ENCODE measurements at regions not wholly inside any gene's neighbourhood (a gene's known extent, or its start where the extent isn't known, plus 50 kb on each side); places are given as distances from the start of the nearest gene placed in this dataset.

DNA sequence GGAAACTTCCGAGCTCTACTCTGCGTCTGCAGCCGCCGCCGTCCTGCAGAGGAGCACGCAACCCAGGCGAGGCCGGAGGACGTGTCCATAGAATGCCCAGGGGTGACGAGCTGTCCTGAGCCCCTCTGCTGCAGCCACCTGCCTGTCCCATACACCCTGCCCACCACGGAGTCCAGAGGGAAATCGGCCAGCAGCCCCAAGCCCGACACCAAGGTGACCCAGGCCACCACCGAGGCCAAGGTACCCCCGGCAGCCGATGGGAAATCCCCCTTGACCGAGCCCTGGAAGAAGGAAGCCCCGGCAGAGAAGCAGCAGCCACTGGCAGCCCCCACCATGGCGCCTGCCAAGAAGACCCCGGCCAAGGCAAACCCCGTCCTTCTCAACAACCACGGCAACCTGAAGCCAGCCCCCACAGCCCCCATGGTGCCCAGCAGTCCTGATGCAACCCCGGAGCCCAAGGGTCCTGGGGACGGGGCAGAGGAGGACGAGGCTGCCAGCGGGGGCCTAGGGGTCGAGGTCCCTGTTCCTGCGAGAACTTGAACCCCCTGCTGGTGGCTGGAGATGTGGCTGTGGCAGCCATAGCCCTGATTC, 128.7 kb upstream of the C14orf180 start:
- DNase-seq (ENCODE audit: low read depth), result no peak

DNA sequence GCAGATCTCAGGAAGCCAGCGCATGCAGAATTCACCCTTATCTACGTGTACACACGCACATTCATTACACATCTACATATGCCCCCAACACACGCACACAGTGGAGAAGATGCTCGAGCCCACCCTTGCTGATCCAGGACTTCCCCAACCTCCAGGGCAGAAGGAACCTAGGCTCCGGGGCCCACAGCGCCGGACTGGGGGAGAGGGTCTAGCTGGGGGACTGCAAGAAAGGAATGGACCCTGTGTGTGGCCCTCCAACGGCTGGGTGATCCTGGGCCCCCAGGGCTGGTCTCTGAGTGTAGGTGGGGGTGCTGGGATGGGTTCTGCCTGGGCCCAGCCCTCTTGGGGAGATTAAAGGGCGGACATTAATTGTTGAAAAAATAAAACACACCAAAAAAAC, 128.1 kb upstream of the C14orf180 start:
- no peak for DNase-seq (ENCODE audit: low read depth)

DNA sequence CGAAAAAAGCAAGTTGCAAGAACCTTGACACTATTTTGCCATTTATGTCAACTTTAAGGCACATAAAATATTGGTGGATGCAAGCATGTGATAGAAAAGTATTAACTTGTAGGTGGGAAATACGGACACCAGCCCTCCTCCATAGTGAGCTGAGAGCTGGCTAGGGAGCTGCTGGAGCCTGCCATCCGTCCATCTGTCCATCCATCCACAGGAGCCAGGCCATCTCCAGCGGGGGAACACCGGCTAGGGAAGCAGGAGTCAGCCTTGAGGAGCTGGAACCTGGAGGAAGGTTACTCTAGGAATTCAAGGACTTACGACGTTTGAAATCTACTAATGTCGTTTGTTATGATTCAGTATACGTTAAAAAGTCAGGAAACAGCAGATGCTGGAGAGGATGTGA, 120.7 kb upstream of the C14orf180 start:
- DNase-seq (ENCODE audit: low read depth), result no peak

DNA sequence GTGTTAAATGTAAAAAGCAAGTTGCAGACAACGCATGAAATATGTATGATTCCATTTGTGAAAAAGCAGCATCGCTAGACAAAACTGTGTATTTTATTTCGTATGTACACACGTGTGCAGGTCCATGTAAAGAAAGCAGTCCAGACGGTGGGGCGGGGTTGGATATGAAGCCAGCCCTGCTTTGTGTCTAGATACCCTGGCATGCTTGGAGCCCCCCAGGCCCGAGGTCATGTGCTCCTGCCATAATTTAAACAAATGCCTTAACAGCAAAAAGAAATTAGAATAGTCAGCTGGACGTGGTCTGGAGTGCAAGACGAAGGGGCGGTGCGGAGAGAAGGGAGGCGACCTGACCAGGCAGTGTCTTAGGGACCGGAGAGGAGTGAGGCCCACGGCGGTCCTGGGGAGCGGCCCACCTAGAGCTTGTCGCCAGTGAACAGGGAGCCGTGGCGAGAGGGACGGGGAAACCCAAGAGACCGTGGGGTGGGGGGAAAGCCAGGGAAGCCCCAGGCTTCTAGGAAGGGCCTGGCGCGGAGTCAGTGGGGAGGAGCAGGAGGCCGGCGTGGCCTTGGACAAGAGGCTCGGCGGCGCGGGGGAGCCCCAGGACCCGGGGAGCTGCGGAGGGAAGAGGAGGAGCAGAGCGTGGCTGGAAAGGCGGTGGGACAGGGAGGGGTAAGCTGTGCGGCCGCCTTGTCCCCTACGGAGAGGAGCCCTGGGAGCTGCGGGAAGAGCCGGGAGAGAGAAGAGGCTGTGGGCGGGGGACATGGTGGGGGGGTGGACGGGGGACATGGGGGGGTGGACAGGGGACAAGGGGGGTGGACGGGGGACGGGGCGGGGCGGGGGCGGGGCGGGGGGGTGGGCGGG, 118.5 kb upstream of the C14orf180 start:
- DNase-seq (ENCODE audit: low read depth), result no peak

DNA sequence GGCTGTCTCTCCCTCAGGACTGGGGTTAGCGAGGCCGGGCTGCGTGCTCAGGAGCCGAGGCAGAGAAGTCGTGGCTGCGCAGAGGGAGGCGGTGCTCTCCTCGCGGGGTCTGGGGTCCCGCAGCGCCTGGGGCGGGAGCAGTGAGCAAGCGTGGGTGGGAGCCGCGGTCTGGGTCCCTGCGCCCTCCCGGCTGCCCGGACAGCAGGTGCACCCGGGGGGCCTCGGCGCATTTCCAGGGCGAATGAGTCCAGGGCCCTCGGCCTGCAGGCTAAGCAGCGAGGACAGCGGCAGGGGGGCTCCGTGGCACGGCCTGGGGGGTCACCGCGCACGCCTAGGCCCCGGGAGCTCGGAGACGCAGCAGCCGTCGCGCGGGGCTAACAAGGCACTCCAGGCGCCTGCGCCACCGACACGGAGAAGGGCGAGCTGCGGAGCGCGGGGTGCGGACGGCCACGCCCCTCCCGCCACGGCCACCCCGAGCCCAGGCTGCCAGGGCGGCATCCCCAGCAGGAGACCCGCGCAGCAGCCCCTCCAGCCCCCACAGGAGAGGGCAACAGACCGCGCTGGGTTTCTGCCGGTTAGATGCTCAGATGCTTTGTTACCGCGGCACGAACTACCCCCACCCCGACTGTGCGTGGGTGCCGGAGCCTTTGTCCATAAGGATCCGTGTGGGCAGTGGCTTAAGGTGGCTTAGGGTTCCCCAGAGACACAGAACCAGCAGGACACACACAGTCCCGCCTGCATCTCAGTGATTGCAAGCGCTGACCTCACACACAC, 117.7 kb upstream of the C14orf180 start:
- no peak for DNase-seq (ENCODE audit: low read depth)

DNA sequence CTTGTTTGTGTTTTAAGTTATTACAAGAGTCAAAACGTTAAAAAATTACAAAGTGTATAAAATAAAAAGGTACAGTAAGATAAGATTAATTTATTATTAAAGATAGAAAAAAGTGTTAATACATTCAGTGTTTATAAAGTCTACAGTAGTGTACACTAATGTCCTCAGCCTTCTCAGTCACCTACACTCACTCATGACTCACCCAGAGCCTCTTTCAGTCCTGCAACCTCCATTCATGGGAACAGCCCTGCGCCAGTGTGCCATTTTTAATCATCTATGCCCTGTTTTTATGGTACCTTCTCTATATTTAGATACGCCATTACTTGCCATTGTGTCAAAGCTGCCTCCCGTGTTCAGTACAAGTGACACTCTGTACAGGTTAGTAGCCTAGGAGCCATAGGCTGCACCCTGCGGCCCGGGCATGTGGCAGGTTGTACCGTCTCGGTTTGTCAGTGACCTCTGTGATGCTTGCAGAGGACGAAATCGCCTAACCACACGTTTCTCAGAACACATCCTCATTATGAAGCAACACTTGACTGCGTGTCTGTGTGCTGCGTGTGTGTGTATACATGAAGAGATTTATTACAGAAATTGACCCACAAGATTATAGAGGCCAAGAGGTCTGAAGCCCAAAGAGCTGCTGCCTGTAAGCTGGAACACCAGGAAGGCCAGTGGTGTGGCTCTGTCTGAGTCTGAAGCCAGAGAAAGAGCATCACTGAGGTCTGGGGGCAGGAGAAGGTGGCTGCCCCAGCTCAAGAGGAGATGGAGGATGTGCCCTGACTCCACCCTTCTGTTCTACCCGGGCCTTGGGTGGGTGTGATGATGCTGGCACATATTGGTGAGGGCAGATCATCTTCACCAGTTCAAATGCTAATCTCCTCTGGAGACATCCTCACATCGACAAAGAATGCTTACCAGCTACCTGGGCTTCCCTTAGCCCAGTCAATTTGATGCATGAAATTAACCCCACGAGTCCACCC, 116.6 kb upstream of the C14orf180 start:
- DNase-seq (ENCODE audit: low read depth), result no peak

DNA sequence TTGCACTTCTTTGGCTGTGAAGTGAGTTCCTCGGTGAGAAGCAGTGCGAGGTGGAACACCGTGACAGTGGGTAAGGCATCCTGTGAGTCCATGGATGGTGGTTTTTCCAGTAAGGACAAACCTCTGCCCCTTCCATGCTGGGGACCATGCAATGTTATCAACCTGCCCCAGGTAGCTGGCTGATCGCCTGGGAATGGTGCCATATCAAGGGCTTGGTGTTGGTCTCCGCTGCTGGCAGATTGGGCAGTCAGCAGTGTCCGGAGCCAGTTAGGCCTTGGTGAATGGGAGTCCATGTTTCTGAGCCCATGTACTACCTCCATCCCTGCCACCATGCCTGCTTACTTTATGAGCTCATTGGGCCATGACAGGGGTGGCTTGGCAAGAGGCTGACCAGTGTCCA, 114.7 kb upstream of the C14orf180 start:
- DNase-seq (ENCODE audit: low read depth), result no peak

DNA sequence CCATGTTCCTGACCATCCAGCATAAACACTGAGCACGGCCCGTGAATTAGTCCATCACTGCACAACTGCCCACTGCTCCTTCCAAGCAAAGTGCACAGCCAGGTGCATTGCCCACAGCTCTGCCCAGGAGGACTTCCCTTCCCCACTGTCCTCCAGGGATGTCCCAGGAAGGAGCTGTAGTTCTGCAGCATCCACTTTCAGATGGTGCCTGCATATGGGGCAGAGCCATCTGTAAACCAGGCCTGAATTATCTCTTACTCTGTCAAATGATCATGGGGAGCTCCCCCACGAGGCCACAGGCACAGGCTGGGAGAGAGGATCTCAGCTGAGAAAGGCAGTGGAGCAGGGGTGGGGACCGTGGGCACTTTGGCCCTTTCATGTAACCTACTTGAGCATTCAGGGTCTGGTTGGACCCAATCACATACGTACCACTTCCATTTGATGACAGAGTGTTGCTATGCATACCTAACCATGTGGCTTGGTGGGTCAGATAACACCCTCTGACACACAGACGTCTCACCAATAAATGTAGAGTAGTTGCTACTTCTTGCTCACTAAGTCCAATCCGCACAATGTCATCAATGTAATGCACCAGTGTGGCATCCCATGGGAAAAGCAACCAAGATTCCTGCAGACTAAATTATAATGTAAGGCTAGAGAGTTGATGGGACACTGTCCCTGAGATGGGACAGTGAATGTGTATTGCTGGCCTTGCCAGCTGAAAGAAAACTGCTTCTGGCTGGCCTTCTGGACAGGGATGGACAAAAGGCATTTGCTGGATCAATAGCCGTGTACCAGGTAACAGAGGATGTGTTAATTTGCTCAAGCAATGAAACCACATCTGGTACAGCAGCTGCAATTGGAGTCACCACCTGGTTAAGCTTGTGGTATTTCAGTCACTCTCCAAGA, 113.8 kb upstream of the C14orf180 start:
- no peak for DNase-seq (ENCODE audit: low read depth)

DNA sequence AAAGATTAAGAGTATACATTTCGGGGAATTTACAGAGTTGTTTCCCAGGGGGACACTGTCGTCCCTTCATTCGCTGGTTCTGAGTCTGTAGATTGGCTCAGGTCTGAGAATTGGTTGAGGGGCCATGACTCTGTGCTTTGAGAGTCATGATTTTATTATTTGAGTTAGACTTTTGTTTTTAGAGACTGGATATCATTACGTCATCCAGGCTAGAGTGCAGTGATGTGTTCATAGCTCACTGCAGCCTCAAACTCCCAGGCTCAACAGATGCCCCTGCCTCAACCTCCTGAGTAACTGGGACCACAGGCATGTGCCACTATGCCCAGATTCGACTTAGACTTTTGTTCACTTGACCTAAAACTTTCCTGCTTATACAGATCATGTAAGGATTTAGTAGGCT, 112.3 kb upstream of the C14orf180 start:
- no peak for DNase-seq (ENCODE audit: low read depth)

DNA sequence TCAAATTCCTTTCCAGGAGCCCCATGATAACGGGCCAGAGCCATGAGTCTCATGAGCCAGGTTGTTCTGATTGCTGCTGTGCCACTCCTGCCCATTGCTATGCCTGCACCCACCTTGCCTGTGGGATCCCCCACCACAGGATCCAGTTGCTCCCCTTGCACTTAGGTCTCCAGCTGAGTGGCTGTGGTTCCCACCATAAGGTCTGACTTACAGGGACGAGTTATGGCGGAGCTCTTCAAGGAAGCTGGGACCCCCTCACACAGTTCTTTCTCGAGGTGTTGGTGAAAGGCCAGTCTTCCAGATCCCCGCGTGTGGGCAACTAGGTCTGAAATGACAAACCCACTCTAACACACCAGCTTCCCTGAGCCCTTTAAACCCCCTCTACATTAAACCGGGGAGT, 111.9 kb upstream of the C14orf180 start:
- DNase-seq (ENCODE audit: low read depth), result no peak

DNA sequence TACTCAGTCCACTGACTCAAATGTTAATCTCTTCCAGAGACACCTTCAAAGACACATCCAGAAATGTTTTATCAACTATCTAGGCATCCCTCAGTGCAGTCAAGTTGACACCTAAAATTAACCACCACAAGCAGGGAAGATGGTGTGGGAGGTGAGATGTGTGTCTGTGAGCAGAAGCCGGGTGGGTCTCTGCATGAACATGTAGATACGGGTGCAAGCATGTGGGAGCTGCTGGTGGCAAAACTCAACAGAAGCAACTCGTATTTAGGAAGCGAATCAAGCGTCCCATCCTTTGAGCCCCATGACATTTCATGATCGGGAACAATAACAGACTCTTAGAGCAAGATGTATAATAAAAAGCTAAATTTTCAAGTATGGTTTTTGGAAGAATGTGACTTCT, 110.0 kb upstream of the C14orf180 start:
- no peak for DNase-seq (ENCODE audit: low read depth)

DNA sequence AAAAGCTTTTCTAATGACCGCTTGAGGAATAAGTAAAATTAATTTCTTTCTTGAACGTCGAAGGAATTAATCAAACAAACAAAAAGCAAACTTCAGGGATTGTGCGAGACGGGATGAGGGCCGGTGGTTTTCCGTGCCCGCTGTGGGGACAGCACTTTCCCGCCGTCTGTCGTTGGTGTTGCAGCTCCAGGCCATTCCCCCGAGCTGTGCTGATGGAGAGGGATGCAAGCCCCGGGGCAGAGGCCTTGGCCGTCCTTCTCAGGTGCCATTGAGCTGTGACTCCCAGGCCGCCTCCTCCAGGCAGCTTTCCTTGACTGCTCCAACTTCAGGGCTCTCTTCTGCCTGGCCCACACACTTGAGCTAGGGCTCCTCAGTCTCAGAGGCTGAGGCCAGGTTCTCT, 109.0 kb upstream of the C14orf180 start:
- no peak for DNase-seq (ENCODE audit: low read depth)

DNA sequence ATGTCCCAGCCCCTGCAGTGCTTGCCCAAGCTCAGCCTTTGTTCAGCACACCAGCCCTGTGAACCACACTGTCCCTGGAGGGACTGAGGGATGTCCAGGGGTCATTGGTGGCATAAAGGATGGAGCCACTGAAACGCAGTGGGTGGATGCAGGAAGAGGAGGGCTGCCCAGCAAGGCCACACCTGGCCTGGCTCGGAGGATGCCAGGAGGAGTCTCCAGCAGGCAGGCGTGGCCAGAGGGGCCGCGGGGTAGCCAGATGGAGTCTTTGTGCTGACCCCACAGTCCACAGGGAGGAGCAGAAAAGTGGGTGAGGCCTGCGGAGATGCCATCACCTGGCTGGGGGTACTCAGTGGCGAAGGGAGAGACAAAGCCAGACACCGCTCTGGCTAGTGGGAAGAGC, 108.5 kb upstream of the C14orf180 start:
- no peak for DNase-seq (ENCODE audit: low read depth)

DNA sequence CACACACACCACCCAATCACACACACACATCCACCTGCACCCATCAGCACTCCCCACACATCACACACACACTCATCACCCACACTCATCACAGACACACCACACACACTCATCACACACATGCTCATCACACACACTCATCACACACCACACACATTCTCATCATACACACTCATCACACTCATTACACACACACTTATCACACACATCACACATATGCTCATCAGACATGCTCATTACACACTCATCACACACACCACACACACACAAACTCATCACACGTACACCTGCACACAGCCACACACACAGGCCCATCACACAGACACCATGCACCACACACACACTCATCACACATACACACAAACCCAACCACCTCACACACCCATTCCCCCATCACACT, 107.5 kb upstream of the C14orf180 start:
- DNase-seq (ENCODE audit: low read depth), result no peak

DNA sequence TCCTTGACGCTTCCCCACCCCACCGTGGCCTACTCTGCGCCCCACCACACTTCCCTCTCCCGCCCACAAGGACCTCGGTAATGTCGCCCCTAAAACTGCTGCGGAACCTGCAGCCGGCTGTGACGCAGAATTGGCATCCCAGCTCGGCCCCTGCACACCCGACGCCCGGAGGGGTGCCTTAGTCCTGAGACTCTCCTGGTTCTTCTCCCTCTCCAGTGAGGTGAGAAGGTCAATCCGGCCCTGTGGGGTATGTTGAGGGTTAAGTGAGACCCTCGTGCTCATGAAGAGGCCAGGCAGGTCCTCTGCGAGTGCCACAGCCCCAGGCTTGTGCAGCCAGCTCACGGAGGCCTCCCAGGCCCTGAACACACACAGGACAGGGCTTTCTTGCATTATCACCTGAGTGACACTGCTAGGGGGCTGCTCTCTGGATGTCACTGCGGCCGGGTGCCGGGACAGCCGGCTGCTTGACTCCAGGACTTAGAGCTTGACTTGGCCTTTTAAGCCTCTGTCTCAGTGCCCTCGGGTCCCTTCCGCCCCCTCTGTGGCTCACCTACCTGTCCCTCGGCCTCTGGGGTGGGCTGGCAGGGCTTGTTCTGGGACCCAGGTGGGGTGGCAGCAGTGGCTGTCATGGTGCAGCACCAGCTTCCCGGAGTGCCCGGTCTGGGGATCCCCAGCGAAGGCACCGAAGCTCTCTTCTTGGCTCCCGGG, 106.9 kb upstream of the C14orf180 start:
- no peak for DNase-seq (ENCODE audit: low read depth)

DNA sequence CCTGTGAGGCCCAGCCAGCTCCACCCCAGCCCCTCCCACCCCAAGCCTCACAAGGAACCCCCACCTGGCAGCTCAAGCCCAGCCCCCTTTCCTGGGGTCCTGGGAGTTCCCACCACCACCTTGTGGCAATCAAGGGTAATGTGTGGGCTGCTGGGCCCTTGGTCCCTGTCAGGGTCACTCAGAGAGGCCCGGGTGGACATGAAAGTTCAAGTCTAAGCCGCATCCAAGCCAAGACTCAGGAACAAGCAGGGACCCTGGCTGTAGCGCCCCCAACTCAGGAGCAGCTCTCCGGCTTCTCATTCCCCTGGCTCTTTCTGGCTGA, 106.4 kb upstream of the C14orf180 start:
- no peak for DNase-seq (ENCODE audit: low read depth)

DNA sequence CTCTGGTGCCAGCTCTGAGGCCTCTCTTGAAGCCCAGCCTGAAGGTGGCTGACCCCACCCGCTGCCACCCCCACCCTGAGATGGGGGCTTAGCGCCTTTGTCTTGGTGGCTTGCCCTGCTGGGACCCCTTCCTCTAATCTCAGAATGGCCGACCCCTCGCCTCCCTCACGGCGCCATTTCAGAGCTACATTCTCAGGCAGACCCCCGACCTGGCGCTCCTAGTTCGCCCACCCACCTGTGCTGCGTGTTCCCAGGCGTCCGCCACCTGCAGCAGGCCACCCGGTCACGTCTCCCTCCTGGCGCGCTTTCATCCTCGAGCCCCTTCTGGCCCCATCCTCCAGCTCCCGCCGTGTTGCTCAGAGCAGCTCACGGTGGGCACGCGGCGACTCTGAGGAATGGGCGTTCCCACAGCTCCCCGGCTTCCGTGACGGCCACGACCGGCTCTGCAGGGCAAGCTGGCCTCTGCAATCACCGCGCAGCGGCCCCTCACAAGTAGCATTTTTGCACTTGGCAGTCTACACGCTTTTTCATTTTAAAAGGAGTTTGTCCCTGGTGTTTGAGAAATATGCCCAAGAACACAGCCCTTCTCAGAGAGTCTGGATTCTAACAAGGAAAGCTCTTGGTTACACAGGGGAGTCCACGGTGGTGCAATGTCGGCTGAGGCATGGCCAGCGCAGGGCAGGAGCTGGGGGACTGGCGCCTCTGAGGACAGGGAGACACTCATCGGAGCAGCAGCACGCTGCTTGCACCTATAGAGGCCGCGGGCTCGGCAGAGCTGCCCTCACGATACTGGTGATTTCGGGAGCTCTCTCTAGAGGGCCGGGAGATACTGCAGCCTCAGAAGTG, 105.7 kb upstream of the C14orf180 start:
- DNase-seq (ENCODE audit: low read depth), result no peak

DNA sequence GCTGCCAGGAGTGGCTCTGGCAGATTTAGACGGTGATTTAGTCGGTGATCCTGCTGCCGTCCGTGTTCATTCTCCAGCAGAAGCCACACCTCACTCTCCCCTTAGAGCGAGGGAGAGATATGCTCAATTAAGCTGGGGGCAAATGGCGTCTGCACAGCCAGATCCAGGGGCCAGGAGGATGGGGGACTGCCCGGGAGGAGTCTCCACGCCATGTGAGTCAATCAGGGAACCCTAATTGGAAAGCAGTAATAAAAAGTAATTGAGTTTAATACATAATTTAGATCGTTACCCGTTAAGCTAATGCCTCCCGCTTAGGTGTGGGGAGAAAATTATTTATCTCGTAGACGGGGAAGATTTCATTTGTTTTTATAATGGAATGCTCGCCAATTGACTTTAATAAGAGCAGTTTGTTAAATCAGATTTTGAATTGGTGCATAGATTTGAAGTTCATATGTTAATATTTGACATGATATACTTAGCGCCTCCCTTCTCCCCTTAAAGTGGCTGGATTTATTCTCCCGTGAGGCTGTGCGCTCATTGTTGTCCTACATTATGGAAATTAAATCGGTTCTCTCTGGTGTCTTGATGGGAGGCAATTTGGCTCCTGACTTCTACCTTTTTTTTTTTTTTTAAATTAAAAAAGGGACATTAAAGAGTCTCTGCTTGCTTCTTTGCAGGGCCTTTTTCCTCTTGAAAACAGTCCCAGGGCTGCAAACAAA, 104.9 kb upstream of the C14orf180 start:
- DNase-seq (ENCODE audit: low read depth), result no peak

All from myocyte (in vitro differentiated cells).